GM10248 (cell line): ENCODE measurements at regions not wholly inside any gene's neighbourhood (a gene's known extent, or its start where the extent isn't known, plus 50 kb on each side); places are given as distances from the start of the nearest gene placed in this dataset.
"Not testable (repeated sequence)": the region's sequence is repeated elsewhere in the genome, so short reads cannot be mapped to it uniquely, and the experiment has no call there.

ENCODE experiments used
- CTCF ChIA-PET: fragments of 300-600 bp; sonication (Branson Sonifier 250); formaldehyde crosslinking; extraction: SDS; loops from one replicate; lab custom pipeline; 2021; ENCODE audit warnings: antibody characterized with exemption; lab: Yijun Ruan, JAX
- POLR2A ChIA-PET: fragments of 350-650 bp; sonication (Branson Sonifier 250); formaldehyde crosslinking; extraction: SDS; loops from one replicate; lab custom pipeline; 2020; ENCODE audit warnings: antibody characterized with exemption; lab: Yijun Ruan, JAX
- DNase-seq: peaks from one replicate; pipeline ENCODE4 v3.0.0; 2012; ENCODE audit errors: extremely low spot score
- CTCF ChIP-seq: IDR thresholded peaks from 2 replicates; pipeline ENCODE4 v1.5.1; 2012; ENCODE audit warnings: mild to moderate bottlenecking, low read depth; ENCODE audit errors: extremely low read depth, missing control alignments, control extremely low read depth

GRCh38 chr2:3899536-3900155 is 196.3 kb downstream of the DCDC2C start:
- TF ChIP-seq CTCF: no peak
- ChIA-PET CTCF (interaction anchor here (2.0 kb wide), 1 partner anchor 22 kb away, joined by 7 read pairs; no protein-coding TSS in a partner anchor), POLR2A (no interaction called here)
- DNase-seq: no peak

GRCh38 chr2:3902131-3902530 is 198.8 kb downstream of the DCDC2C start:
- ChIA-PET POLR2A (no interaction called here), CTCF (interaction anchor here (1.3 kb wide), 1 partner anchor 11 kb away, joined by 3 read pairs; no protein-coding TSS in a partner anchor)
- DNase-seq: no peak

GRCh38 chr2:3904061-3904460 is 200.7 kb downstream of the DCDC2C start:
- DNase-seq: no peak
- ChIA-PET CTCF (no interaction called here), POLR2A (no interaction called here)
- TF ChIP-seq CTCF: no peak

More at GRCh38 chr2:3902131-3902530, 198.8 kb downstream of the DCDC2C start:
- TF ChIP-seq CTCF: no peak

GRCh38 chr2:3908498-3908897 is 205.1 kb downstream of the DCDC2C start:
- POLR2A ChIA-PET, DNase-seq, CTCF ChIA-PET: not testable (repeated sequence)

- no peak for DNase-seq
- ChIA-PET CTCF (interaction anchor here (1.5 kb wide), 1 partner anchor 63 kb away, joined by 4 read pairs; no protein-coding TSS in a partner anchor), POLR2A (no interaction called here)
- TF ChIP-seq CTCF: no peak
These were observed 208.6 kb downstream of the DCDC2C start for GRCh38 chr2:3911882-3912455.

GRCh38 chr2:3913166-3913565 is 209.8 kb downstream of the DCDC2C start:
- ChIA-PET CTCF (interaction anchor here (1.6 kb wide), 1 partner anchor 10 kb away, joined by 3 read pairs; no protein-coding TSS in a partner anchor), POLR2A (no interaction called here)
- DNase-seq: no peak
- TF ChIP-seq CTCF: no peak

- no peak for TF ChIP-seq CTCF
- ChIA-PET CTCF (interaction anchor here (1.6 kb wide), 1 partner anchor 11 kb away, joined by 3 read pairs; no protein-coding TSS in a partner anchor), POLR2A (no interaction called here)
- no peak for DNase-seq
These were observed 210.9 kb downstream of the DCDC2C start for GRCh38 chr2:3914241-3914640.
